ENCODE measurements at regions not wholly inside any gene's neighbourhood (a gene's known extent, or its start where the extent isn't known, plus 50 kb on each side); places are given as distances from the start of the nearest gene placed in this dataset.

- intact Hi-C loops (cut with DNase I; ENCODE audit: low total_unique reads): no loop called here
- H3K4me3 ChIP-seq (ENCODE audit: low read depth, poor library complexity, severe bottlenecking): no peak overlapping the region
- DNase-seq (ENCODE audit: low spot score in 2 of 2): no peak
- WGBS, 2 donors: 74 to 85% methylated on average over 1 of the region's 1 CpG
- TF ChIP-seq CTCF (IDR thresholded peaks at IDR 0.05) (no peak), POLR2A (IDR thresholded peaks at IDR 0.05) (no peak)
Observed at GRCh38 chr5:152938630-152939029, 533.6 kb upstream of the NMUR2 start.

GRCh38 chr5:152942633-152943336 is 537.7 kb upstream of the NMUR2 start:
- 60 to 77% methylated on average over 5 of the region's 5 CpGs for WGBS, 2 donors
- no peak for TF ChIP-seq CTCF (IDR thresholded peaks at IDR 0.05)
- no peak for TF ChIP-seq POLR2A (IDR thresholded peaks at IDR 0.05)
- no peak for DNase-seq (ENCODE audit: low spot score in 2 of 2)
- intact Hi-C loops (cut with DNase I; ENCODE audit: low total_unique reads): no loop called here
- no peak overlapping the region for H3K4me3 ChIP-seq (ENCODE audit: low read depth, poor library complexity, severe bottlenecking)

- H3K4me3 ChIP-seq (ENCODE audit: low read depth, poor library complexity, severe bottlenecking): no peak overlapping the region
- DNase-seq (ENCODE audit: low spot score in 2 of 2): no peak
- WGBS, 2 donors: 77 to 79% methylated on average over 8 of the region's 8 CpGs
- no peak for TF ChIP-seq POLR2A (IDR thresholded peaks at IDR 0.05)
- TF ChIP-seq CTCF (IDR thresholded peaks at IDR 0.05): no peak
- intact Hi-C loops (cut with DNase I; ENCODE audit: low total_unique reads): no loop called here
Observed at GRCh38 chr5:152953788-152954483, 536.5 kb upstream of the GRIA1 start.

- 69% methylated on average over 2 of the region's 2 CpGs for WGBS, 2 donors
- TF ChIP-seq POLR2A (IDR thresholded peaks at IDR 0.05): no peak
- intact Hi-C loops (cut with DNase I; ENCODE audit: low total_unique reads): no loop called here
- H3K4me3 ChIP-seq (ENCODE audit: low read depth, poor library complexity, severe bottlenecking): no peak overlapping the region
- DNase-seq (ENCODE audit: low spot score in 2 of 2): no peak
Observed at GRCh38 chr5:152956943-152957613, 533.4 kb upstream of the GRIA1 start.

- intact Hi-C loops (cut with DNase I; ENCODE audit: low total_unique reads): no loop called here
- DNase-seq (ENCODE audit: low spot score in 2 of 2): no peak
- H3K4me3 ChIP-seq (ENCODE audit: low read depth, poor library complexity, severe bottlenecking): no peak overlapping the region
- no peak for TF ChIP-seq CTCF (IDR thresholded peaks at IDR 0.05)
- no peak for TF ChIP-seq POLR2A (IDR thresholded peaks at IDR 0.05)
- WGBS, 2 donors: 42 to 50% methylated on average over 1 of the region's 1 CpG
Observed at GRCh38 chr5:152978141-152978835, 512.2 kb upstream of the GRIA1 start.

- TF ChIP-seq CTCF (IDR thresholded peaks at IDR 0.05) (no peak), POLR2A (IDR thresholded peaks at IDR 0.05) (no peak)
- WGBS, 2 donors: 35 to 45% methylated on average over 1 of the region's 1 CpG
- intact Hi-C loops (cut with DNase I; ENCODE audit: low total_unique reads): no loop called here
- H3K4me3 ChIP-seq (ENCODE audit: low read depth, poor library complexity, severe bottlenecking): no peak overlapping the region
- DNase-seq (ENCODE audit: low spot score in 2 of 2): no peak
Observed at GRCh38 chr5:152987131-152987530, 503.3 kb upstream of the GRIA1 start.

Measured in lower leg skin (tissue), 4 donors.